ENCODE measurements at regions not wholly inside any gene's neighbourhood (a gene's known extent, or its start where the extent isn't known, plus 50 kb on each side); places are given as distances from the start of the nearest gene placed in this dataset.

DNA sequence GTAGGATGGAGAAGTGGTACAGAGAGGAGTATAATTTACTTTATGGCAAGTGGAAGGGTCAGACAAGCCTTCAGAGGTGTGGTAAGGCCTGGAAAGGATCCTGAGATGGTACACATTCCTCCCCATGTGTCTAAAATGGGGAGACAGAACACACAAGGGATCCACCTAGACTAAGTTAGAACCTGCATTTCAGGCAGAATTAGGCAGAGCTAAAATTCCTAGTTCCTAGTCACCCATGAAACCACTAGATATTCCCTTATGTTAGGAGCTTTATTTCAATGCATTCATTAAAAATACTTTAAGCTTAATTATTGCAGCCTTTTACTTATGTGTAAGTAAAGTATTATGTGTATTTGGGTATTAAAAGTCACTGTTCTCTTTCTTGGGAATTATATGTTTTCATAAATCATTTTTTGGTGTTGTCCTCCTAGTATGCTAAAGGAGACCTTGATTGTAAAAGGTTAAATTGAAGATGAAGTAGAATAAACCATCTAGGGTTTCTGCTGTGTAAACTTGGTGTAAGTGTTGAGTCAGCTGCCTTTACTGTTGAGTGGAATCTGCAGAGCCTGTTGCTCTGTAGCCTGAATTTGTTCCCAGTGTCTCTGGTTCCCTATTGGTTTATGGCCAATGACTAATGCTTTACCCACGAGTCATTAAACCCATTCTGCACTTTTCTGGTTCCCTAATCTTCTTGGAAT is 423.2 kb downstream of the ATP23 start:
- DNase-seq (ENCODE audit: low spot score) = no peak

GRCh38 chr12:58365087-58365390 is 423.7 kb downstream of the ATP23 start:
- no peak for DNase-seq (ENCODE audit: low spot score)

GRCh38 chr12:58367041-58367440 is 425.7 kb downstream of the ATP23 start:
- DNase-seq (ENCODE audit: low spot score) = no peak

DNA sequence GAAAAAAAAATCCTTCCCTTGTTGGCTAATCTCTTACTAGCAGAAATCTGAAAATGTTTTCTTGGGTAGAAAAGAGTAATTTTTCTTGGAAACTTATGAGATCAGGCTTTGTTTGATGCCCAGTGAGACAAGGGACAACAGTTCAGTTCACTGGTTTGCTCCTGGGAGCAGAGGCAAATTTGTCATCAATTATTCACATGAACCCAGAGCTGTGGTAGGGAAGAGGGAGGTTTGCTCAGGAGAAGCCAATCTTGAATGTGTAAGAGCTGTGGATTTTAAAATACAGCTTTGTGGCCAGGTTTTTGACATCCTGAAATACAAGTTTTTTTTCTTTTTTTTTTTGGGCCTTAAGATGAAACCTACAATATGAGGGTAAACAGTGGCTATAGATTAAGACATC is 426.6 kb downstream of the ATP23 start:
- no peak for DNase-seq (ENCODE audit: low spot score)

GRCh38 chr12:58369576-58369975 is 428.2 kb downstream of the ATP23 start:
- no peak for DNase-seq (ENCODE audit: low spot score)

DNA sequence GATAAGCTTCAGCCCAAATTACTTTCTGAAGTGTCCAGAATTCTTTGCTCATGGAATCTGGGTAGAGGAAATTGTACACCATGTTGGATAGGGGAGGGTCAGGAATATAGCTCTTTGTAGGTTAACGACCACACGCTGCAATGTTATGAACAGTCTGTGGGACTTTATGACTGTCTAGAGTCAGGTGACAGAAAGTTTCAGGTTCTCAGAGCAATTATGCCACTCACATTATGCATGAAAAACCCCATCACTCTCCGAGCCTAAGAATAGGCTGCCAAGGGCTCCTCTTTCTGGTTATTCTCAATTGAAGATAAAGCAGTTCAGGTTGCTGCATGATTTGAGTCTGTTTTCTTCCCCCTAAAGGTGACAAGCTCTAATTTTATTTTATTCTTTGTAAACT is 430.9 kb downstream of the ATP23 start:
- DNase-seq (ENCODE audit: low spot score) = no peak

- no peak for DNase-seq (ENCODE audit: low spot score)
These were observed 436.7 kb downstream of the ATP23 start for GRCh38 chr12:58378028-58378427.

- no peak for DNase-seq (ENCODE audit: low spot score)
These were observed 440.2 kb downstream of the ATP23 start for GRCh38 chr12:58381546-58381945.

- DNase-seq (ENCODE audit: low spot score) = no peak
These were observed 442.8 kb downstream of the ATP23 start for GRCh38 chr12:58384196-58384595.

DNA sequence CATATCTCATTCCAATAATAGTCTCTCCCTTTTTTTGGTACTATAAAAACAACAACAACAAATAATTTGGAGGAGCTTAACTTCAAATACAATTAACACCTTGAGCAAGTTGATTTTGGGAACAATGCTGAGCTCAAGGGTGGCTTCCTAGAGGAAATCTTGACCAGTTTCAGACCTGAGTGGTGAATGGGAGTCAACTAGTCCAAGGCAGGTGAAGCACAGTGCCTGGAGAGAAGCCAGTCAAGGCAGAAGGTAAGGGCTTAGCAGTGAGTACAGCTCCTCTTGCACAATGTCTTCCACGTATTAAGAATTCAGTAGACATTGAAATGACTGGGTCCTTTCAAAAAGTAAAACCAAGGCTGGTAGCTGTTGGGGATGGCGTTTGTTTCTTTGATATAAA is 444.8 kb downstream of the ATP23 start:
- DNase-seq (ENCODE audit: low spot score) = no peak

DNA sequence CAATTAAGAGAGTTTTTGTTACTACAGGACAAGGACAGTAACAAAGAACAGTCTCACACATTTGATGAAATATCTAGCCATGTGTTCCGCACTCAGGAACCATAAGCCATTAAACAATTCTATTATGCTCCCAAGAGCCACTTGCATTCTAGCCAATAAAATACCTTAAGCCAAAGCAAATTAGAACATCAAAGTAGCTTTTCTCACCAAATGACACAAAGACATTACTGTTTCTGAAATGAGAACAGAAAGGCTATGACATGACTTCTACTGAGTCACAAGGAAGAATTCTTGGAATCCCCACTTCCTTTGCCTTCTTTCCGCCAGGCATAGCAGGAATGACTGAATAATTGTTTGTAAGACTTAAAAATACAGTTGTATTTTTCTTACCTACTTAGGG is 445.8 kb downstream of the ATP23 start:
- no peak for DNase-seq (ENCODE audit: low spot score)

DNA sequence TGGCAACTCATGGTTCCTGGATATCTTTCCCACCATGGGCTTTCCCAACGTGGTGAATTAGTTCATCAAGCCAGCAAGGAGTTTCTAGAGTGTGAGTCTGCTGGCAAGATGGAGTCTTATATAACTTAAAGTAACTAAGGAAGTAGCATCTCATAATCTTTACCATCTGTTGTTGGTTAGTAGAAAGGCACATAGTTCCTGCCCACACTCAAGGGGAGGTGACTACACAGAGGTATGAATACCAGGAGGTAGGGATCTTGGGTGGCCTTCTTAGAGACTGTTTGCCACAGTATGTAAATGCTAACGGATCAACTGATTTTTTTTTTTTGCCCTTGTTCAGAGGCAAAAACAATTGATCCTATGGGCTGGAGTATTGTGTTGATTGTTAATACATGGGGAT is 446.9 kb downstream of the ATP23 start:
- DNase-seq (ENCODE audit: low spot score) = no peak

- no peak for DNase-seq (ENCODE audit: low spot score)
These were observed 451.8 kb downstream of the ATP23 start for GRCh38 chr12:58393152-58393551.

DNA sequence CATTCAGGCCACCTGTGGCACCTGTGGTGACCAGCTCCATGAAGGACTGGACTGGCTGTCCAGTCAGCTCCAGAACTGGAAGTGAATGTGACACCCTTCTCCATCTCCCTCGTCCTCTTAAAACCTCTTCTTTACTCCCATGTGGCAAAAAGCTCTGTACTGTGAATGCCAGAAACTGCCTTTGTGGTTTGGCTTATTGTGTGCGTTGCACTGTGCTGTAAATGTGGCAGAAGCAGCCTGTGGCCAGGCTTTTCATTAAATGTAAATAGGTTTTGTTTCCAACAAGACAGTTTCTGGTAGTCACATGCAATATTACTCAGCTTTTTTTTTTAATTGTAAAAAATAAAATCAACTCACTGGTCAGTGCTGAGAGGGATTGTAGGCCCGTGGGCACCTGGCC is 453.7 kb downstream of the ATP23 start:
- no peak for DNase-seq (ENCODE audit: low spot score)

GRCh38 chr12:58395470-58395869 is 454.1 kb downstream of the ATP23 start:
- no peak for DNase-seq (ENCODE audit: low spot score)

- no peak for DNase-seq (ENCODE audit: low spot score)
These were observed 454.9 kb downstream of the ATP23 start for GRCh38 chr12:58396239-58396638.

DNA sequence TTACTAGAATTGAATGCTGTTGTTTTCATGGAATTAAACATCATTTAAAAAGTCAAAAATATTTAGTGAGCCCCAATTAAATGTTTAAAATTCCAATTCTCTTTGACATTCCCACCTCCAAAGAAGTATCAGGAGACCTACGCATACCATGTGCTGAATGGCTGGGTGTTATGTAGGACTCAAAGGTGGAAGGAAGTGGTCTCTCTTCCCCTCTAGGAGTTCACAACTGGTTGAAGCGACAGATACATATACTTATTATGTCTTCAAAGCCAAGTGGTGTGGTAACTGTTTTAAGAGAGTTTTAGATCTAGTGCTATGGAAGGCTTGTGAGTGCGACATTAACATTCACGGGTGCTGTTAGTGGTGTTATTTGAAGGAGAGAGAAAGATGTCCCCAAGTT is 464.0 kb downstream of the ATP23 start:
- DNase-seq (ENCODE audit: low spot score) = no peak

- no peak for DNase-seq (ENCODE audit: low spot score)
These were observed 467.1 kb downstream of the ATP23 start for GRCh38 chr12:58408516-58408915.

- no peak for DNase-seq (ENCODE audit: low spot score)
These were observed 471.2 kb downstream of the ATP23 start for GRCh38 chr12:58412461-58413060.

DNA sequence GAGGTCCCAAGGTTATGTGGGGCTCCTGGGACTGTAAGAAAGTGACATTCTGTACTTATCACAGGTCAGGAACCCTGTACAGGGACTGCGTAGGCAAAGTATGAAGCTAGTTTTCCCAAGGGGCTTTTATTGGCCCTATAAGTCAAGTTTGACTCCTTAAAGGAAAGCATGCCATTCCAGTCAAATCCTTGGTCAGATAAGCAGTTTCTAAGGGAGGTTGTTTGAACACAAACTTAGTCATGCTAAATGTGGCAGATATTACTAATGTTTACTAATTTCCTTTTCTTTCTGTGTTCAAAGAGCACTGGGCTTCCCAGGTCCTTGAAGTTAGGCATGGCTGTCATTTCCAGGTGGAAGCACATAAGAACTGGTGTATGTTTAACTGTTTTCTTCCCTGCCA is 472.4 kb downstream of the ATP23 start:
- no peak for DNase-seq (ENCODE audit: low spot score)

DNA sequence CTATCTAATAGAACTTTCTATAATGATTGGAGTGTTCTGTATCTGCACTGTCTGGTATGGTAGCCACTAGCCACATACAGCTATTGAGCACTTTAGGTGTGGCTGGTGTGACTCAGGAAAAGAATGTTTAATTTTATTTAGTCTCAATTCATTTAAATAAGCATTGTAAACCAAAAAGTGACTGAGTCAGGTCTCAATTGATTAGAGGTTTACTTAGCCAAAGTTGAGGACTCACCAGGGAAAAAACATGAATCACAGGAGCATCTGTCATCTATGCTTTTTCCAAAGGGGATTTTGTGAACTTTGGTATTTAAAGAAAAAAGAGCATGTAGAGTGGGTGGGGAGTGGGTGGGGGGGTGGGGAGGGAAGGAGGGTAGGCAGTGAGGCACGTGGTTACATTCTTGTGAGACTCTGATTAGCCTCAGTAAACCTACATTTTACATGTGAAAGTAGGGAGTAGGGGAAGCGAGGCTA is 473.1 kb downstream of the ATP23 start:
- DNase-seq (ENCODE audit: low spot score) = no peak

- DNase-seq (ENCODE audit: low spot score) = no peak
These were observed 474.3 kb downstream of the ATP23 start for GRCh38 chr12:58415716-58416115.

DNA sequence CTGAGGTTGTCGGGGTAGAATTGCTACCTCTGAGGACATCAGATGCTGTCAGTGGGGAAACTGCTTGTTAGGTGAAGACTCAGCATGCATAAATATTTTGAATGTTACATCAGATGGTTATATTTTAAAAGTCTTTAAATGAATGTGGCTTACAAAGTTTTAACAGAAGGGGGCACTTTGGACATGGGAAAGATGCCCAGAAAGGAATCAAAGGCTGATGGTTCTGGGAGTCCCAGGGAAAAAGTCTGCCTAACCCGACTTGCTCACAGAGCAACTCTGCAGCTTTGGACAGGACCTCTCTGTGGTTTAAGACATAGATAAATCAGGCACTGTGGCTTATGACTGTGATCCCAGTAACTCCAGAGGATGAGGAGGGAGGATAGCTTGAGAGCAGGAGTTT is 474.9 kb downstream of the ATP23 start:
- no peak for DNase-seq (ENCODE audit: low spot score)

- DNase-seq (ENCODE audit: low spot score) = no peak
These were observed 477.9 kb downstream of the ATP23 start for GRCh38 chr12:58419196-58419760.

Data from HuH-7 (cell line).